Colonic mucosa (tissue), 4 donors: ENCODE measurements at regions not wholly inside any gene's neighbourhood (a gene's known extent, or its start where the extent isn't known, plus 50 kb on each side); places are given as distances from the start of the nearest gene placed in this dataset.

ENCODE experiments used
- DNase-seq: peaks from one replicate; pipeline ENCODE4 v3.0.0-alpha.2; 2020
- H3K27ac ChIP-seq: fragments of 200-600 bp; one replicate; pipeline ENCODE4 v1.8.0; 2021
- H3K27me3 ChIP-seq: fragments of 200-600 bp; one replicate; pipeline ENCODE4 v1.8.0; 2021
- H3K36me3 ChIP-seq: fragments of 200-600 bp; one replicate; pipeline ENCODE4 v1.8.0; 2021
- H3K4me1 ChIP-seq: fragments of 200-600 bp; one replicate; pipeline ENCODE4 v1.8.0; 2021; ENCODE audit warnings: mild to moderate bottlenecking
- H3K4me3 ChIP-seq: fragments of 200-600 bp; one replicate; pipeline ENCODE4 v1.8.0; 2021
- H3K9ac ChIP-seq, 2 donors: one replicate each; pipeline ENCODE4 v1.7.0; 2013; ENCODE audit warnings: control low read depth in 2 of 2, low read depth in 2 of 2, low read length in 2 of 2
- H3K9me3 ChIP-seq: fragments of 200-600 bp; one replicate; pipeline ENCODE4 v1.8.0; 2021
- intact Hi-C: fragments of 100-400 bp; cut with DNase I; formaldehyde crosslinking; loops from one replicate; pipeline ENCODE4 v1.14.1; 2022
- TF ChIP-seq, protein P1 (sequence below): fragments of 200-600 bp; IDR thresholded peaks from one replicate; pipeline ENCODE4 v1.8.0; 2022; ENCODE audit warnings: antibody characterized with exemption, mild to moderate bottlenecking
- donor health status: healthy.
- donor health status: DM: no; HTN: no; CAD: no.
- donor health status: DM: no; HTN: no; CAD: no.

DNA sequence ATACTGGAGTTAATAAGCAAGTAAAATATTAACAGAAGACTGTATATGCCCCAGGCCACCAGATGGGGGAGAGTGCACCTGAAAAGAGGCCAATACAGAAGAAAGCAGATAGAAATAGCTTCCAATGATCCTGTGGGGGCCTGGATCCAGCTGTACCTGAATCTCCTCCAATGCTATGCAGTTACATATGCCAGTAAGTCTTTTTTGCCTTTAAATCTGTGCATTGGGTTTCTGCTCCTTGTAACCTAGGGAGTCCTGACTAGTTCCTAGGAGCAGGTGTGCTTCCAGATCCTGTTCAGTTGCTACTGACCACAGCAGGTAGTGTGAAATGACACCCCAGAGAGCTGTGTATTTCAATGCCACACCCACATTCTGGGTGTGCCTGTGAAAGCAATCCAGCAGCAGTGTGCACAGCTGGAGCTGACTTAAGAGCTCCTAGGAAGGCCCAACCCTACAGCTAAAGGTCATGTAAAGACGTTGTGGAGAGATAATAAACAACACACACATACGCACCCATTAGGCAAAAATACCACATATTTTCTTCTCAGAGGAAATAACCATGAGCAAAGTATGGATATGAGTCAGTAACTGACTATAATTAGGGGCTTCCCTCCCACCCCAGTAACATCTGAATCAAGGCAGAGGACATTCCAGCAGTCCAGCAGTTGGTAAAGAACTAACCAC, 62.2 kb upstream of the AKAP13 start:
- TF ChIP-seq, protein P1, sequence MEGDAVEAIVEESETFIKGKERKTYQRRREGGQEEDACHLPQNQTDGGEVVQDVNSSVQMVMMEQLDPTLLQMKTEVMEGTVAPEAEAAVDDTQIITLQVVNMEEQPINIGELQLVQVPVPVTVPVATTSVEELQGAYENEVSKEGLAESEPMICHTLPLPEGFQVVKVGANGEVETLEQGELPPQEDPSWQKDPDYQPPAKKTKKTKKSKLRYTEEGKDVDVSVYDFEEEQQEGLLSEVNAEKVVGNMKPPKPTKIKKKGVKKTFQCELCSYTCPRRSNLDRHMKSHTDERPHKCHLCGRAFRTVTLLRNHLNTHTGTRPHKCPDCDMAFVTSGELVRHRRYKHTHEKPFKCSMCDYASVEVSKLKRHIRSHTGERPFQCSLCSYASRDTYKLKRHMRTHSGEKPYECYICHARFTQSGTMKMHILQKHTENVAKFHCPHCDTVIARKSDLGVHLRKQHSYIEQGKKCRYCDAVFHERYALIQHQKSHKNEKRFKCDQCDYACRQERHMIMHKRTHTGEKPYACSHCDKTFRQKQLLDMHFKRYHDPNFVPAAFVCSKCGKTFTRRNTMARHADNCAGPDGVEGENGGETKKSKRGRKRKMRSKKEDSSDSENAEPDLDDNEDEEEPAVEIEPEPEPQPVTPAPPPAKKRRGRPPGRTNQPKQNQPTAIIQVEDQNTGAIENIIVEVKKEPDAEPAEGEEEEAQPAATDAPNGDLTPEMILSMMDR, result no peak
- peak overlapping the region; percentile 74 for H3K27ac ChIP-seq
- H3K36me3 ChIP-seq, result no peaks in the 10 kb centered on the region
- H3K9me3 ChIP-seq, result no peaks in the 10 kb centered on the region
- peak; percentile 81 for DNase-seq
- peak overlapping the region in 1 of 2 donors; percentile 53 for H3K9ac ChIP-seq
- intact Hi-C loops, result no loop called here
- no peak overlapping the region for H3K4me3 ChIP-seq
- no peaks in the 10 kb centered on the region for H3K27me3 ChIP-seq
- peaks cover 5% of the 10 kb centered on the region for H3K4me1 ChIP-seq

DNA sequence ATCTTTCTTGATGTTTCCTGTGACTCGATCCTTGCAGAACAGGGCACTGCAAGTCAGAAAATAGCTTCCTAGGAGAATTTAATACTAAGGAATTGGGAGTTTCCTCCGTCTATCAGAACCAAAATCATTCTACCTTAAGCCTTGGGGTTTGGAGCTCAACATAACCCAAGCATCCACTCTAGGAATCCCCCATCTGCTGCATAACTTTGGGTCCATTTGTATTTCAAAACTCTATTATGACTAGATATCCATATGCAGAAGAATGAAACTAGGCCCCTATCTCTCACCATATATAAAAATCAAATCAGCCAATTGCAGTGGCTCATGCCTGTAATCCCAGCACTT, 61.7 kb upstream of the AKAP13 start:
- H3K4me3 ChIP-seq, result no peak overlapping the region
- no peaks in the 10 kb centered on the region for H3K36me3 ChIP-seq
- intact Hi-C loops, result no loop called here
- DNase-seq, result no peak
- H3K27ac ChIP-seq, result peak overlapping the region; percentile 60
- no peaks in the 10 kb centered on the region for H3K9me3 ChIP-seq
- H3K9ac ChIP-seq, result no peak overlapping the region
- no peaks in the 10 kb centered on the region for H3K27me3 ChIP-seq
- peaks cover 5% of the 10 kb centered on the region for H3K4me1 ChIP-seq
- TF ChIP-seq, protein P1, result no peak

DNA sequence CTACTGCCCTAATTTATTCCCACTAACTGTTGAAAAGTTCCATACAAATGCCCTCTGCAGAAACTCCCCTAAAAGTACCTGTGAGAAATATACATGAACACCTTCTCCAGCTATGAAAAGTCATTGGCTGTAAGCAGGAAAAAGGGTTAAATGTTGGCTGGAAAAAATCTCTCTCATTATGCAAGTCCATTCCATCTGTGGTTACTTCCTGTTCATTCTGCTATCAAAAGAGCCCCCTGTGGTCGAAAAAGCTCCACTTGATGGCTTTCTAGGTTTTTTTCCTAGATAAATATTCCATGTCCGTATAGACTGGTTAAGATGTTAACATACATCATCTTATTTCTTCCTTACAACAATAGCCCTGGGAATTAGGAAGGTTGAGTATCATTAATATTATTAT, 56.2 kb upstream of the AKAP13 start:
- Histone ChIP-seq H3K27me3 (no peaks in the 10 kb centered on the region), H3K9me3 (no peaks in the 10 kb centered on the region), H3K27ac (no peak overlapping the region), H3K4me1 (no peaks in the 10 kb centered on the region), H3K9ac (no peak overlapping the region), H3K4me3 (no peak overlapping the region), H3K36me3 (no peaks in the 10 kb centered on the region)
- TF ChIP-seq, protein P1, result no peak
- intact Hi-C loops, result no loop called here
- no peak for DNase-seq

DNA sequence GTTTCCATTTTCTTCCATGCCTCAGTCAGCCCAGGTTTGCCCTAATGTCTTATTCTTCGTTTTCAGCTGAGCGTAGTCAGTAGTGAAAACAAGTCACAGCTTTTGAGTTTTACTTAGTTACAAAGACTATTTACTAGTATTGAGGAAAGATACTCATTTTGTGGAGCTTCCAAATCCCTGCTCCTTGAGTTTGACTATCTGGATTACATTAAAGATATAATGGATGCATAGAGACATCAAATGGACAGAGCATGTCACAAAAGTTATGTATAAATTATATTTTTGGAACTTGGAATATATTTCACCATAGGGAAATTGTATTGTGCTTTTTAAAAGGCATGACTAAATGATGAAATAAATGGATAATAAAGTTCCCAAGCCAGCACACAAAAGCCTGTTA, 54.6 kb upstream of the AKAP13 start:
- Histone ChIP-seq H3K27me3 (no peaks in the 10 kb centered on the region), H3K36me3 (no peaks in the 10 kb centered on the region), H3K9ac (no peak overlapping the region), H3K27ac (no peak overlapping the region), H3K4me3 (no peak overlapping the region), H3K4me1 (peaks cover 1% of the 10 kb centered on the region), H3K9me3 (no peaks in the 10 kb centered on the region)
- intact Hi-C loops, result no loop called here
- TF ChIP-seq, protein P1, result no peak
- DNase-seq, result no peak

DNA sequence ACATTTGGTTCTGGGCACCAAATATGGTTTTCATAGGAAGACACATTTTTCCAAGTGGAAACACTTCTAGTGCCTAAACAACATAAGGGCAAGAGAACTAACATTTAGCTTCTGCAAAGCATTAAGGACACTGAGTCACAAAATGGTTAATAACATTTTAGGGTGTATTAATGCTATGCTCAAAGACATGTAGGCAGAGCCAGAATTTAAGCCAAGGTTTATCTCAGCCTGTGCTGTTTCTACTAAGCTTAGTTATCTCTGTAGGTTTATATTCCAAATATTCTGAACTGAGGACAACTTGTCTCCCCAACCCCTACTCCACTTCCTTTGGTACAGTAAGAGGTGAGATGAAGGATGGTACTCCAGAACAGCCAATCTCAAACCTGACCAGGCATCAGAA, 54.1 kb upstream of the AKAP13 start:
- intact Hi-C loops, result no loop called here
- Histone ChIP-seq H3K4me3 (no peak overlapping the region), H3K9ac (no peak overlapping the region), H3K27me3 (no peaks in the 10 kb centered on the region), H3K36me3 (no peaks in the 10 kb centered on the region), H3K9me3 (no peaks in the 10 kb centered on the region), H3K27ac (no peak overlapping the region), H3K4me1 (peaks cover 3% of the 10 kb centered on the region)
- DNase-seq, result no peak
- TF ChIP-seq, protein P1, result no peak
